H9 (cell line): ENCODE measurements at regions not wholly inside any gene's neighbourhood (a gene's known extent, or its start where the extent isn't known, plus 50 kb on each side); places are given as distances from the start of the nearest gene placed in this dataset.

ENCODE experiments used
- DNase-seq: peaks from one replicate; pipeline ENCODE4 v3.0.0-alpha.2; 2017
- H2AFZ ChIP-seq: one replicate; pipeline ENCODE4 v1.6.1; 2013; ENCODE audit warnings: mild to moderate bottlenecking, low read length, control low read depth, moderate library complexity
- H2AK5ac ChIP-seq: 2 replicates; pipeline ENCODE4 v1.6.1; 2013; ENCODE audit warnings: low read length, control low read depth, mixed read lengths; ENCODE audit not compliant: insufficient read length
- H2BK120ac ChIP-seq: one replicate; pipeline ENCODE4 v1.6.1; 2013; ENCODE audit warnings: low read depth, mild to moderate bottlenecking, low read length, control low read depth, inconsistent platforms; ENCODE audit not compliant: poor library complexity, severe bottlenecking
- H2BK12ac ChIP-seq: 2 replicates; pipeline ENCODE4 v1.6.1; 2013; ENCODE audit warnings: low read length, control low read depth, mixed read lengths, low read depth; ENCODE audit not compliant: insufficient read length
- H2BK15ac ChIP-seq: 2 replicates; pipeline ENCODE4 v1.6.1; 2013; ENCODE audit warnings: low read depth, low read length, control low read depth
- H2BK20ac ChIP-seq: one replicate; pipeline ENCODE4 v1.6.1; 2013; ENCODE audit warnings: low read depth, mild to moderate bottlenecking, low read length, control low read depth, inconsistent platforms; ENCODE audit not compliant: poor library complexity, severe bottlenecking
- H2BK5ac ChIP-seq: 2 replicates; pipeline ENCODE4 v1.6.1; 2013; ENCODE audit warnings: low read length, control low read depth, mixed read lengths; ENCODE audit not compliant: insufficient read length
- H3K14ac ChIP-seq: 2 replicates; pipeline ENCODE4 v1.6.1; 2013; ENCODE audit warnings: low read length, control low read depth; ENCODE audit not compliant: insufficient read depth
- H3K18ac ChIP-seq: 2 replicates; pipeline ENCODE4 v1.6.1; 2013; ENCODE audit warnings: low read depth, mild to moderate bottlenecking, mixed read lengths, low read length, control low read depth; ENCODE audit not compliant: insufficient read length
- H3K23ac ChIP-seq: 2 replicates; pipeline ENCODE4 v1.6.1; 2013; ENCODE audit warnings: low read length, control low read depth, mixed read lengths, low read depth; ENCODE audit not compliant: insufficient read length
- H3K23me2 ChIP-seq: 2 replicates; pipeline ENCODE4 v1.6.1; 2013; ENCODE audit warnings: low read depth, mild to moderate bottlenecking, mixed read lengths, low read length, control low read depth; ENCODE audit not compliant: insufficient read length, poor library complexity, severe bottlenecking
- H3K27ac ChIP-seq: 2 replicates; pipeline ENCODE4 v1.5.1; 2013; ENCODE audit warnings: low read length, control low read depth, mixed read lengths, low read depth; ENCODE audit not compliant: insufficient read length
- H3K27me3 ChIP-seq: 2 replicates; pipeline ENCODE4 v1.6.1; 2013; ENCODE audit warnings: low read length, control low read depth, inconsistent platforms; ENCODE audit not compliant: insufficient read depth
- H3K4ac ChIP-seq: 2 replicates; pipeline ENCODE4 v1.6.1; 2013; ENCODE audit warnings: low read depth, mild to moderate bottlenecking, control low read depth, inconsistent platforms, low read length, moderate library complexity
- H3K4me1 ChIP-seq: 2 replicates; pipeline ENCODE4 v1.6.1; 2013; ENCODE audit warnings: low read length, control low read depth, inconsistent platforms; ENCODE audit not compliant: insufficient read depth
- H3K4me2 ChIP-seq: 2 replicates; pipeline ENCODE4 v1.6.1; 2013; ENCODE audit warnings: low read length, control low read depth, mixed read lengths; ENCODE audit not compliant: insufficient read length, insufficient read depth
- H3K56ac ChIP-seq: 2 replicates; pipeline ENCODE4 v1.6.1; 2013; ENCODE audit warnings: low read depth, mild to moderate bottlenecking, mixed read lengths, low read length, control low read depth; ENCODE audit not compliant: insufficient read length
- H3K79me1 ChIP-seq: 2 replicates; pipeline ENCODE4 v1.6.1; 2013; ENCODE audit warnings: low read depth, mild to moderate bottlenecking, moderate library complexity, low read length, control low read depth, inconsistent platforms; ENCODE audit not compliant: insufficient read depth, poor library complexity, severe bottlenecking
- H3K79me2 ChIP-seq: 2 replicates; pipeline ENCODE4 v1.6.1; 2013; ENCODE audit warnings: low read length, control low read depth, inconsistent platforms; ENCODE audit not compliant: insufficient read depth
- H3K9ac ChIP-seq: 2 replicates; pipeline ENCODE4 v1.6.1; 2013; ENCODE audit warnings: low read length, control low read depth, mixed read lengths; ENCODE audit not compliant: insufficient read length; ENCODE audit errors: extremely low read depth
- H3K9me3 ChIP-seq: one replicate; pipeline ENCODE4 v1.6.1; 2013; ENCODE audit warnings: low read depth, low read length, inconsistent platforms; ENCODE audit not compliant: control insufficient read depth
- H3T11ph ChIP-seq: one replicate; pipeline ENCODE4 v1.6.1; 2013; ENCODE audit warnings: mild to moderate bottlenecking, low read length, control low read depth, inconsistent platforms
- H4K20me1 ChIP-seq: one replicate; pipeline ENCODE4 v1.6.1; 2013; ENCODE audit not compliant: control insufficient read depth, insufficient read length, insufficient read depth
- H4K5ac ChIP-seq: 2 replicates; pipeline ENCODE4 v1.6.1; 2013; ENCODE audit warnings: low read depth, mild to moderate bottlenecking, mixed read lengths, low read length, control low read depth; ENCODE audit not compliant: insufficient read length
- H4K8ac ChIP-seq: replicated peaks from 2 replicates; pipeline ENCODE4 v1.6.1; 2013; ENCODE audit warnings: low read length, control low read depth, mixed read lengths, low read depth; ENCODE audit not compliant: insufficient read length
- H4K91ac ChIP-seq: 2 replicates; pipeline ENCODE4 v1.6.1; 2013; ENCODE audit warnings: low read depth, mild to moderate bottlenecking, moderate library complexity, mixed read lengths, low read length, control low read depth; ENCODE audit not compliant: insufficient read length
- H3K27ac Mint-ChIP-seq, 3 experiments: 2 replicates in 2 of 3; 3 replicates in 1 of 3; pipeline ENCODE4 v1.8.0; 2020 to 2021; ENCODE audit warnings: mixed read lengths in 3 of 3, mild to moderate bottlenecking in 1 of 3, moderate library complexity in 1 of 3
- H3K27me3 Mint-ChIP-seq: 2 replicates; pipeline ENCODE4 v1.8.0; 2021; ENCODE audit warnings: low read depth, mild to moderate bottlenecking, moderate library complexity, mixed read lengths
- H3K36me3 Mint-ChIP-seq, 3 experiments: 2 replicates in 2 of 3; 3 replicates in 1 of 3; pipeline ENCODE4 v1.8.0; 2020 to 2021; ENCODE audit warnings: low read depth in 3 of 3, mixed read lengths in 3 of 3; ENCODE audit not compliant: insufficient read depth in 1 of 3
- H3K4me1 Mint-ChIP-seq, 2 experiments: 2 replicates each; pipeline ENCODE4 v1.8.0; 2020; ENCODE audit warnings: mixed read lengths in 2 of 2
- H3K4me3 Mint-ChIP-seq, 2 experiments: 2 replicates in 1 of 2; 3 replicates in 1 of 2; pipeline ENCODE4 v1.8.0; 2020 to 2021; ENCODE audit warnings: mild to moderate bottlenecking in 2 of 2, mixed read lengths in 2 of 2, moderate library complexity in 1 of 2
- H3K9me3 Mint-ChIP-seq, 2 experiments: 2 replicates in 1 of 2; 3 replicates in 1 of 2; pipeline ENCODE4 v1.8.0; 2020; ENCODE audit warnings: mild to moderate bottlenecking in 2 of 2, mixed read lengths in 2 of 2, moderate library complexity in 1 of 2
- WGBS: extraction: QIAGEN DNeasy Blood & Tissue Kit; methylation state at CpG from one replicate; pipeline ENCODE4 v1.1.7; 2013; ENCODE audit warnings: missing lambda C conversion rate, low lambda C conversion rate, mixed read lengths; ENCODE audit not compliant: insufficient read length; ENCODE audit errors: extremely low coverage; 5-methylcytosine and 5-hydroxymethylcytosine counted together
- TF ChIP-seq, protein P1 (sequence below): fragments of 200-600 bp; sonication (generic); conservative IDR thresholded peaks from 3 replicates; pipeline ENCODE4 v1.8.0; 2021; ENCODE audit warnings: antibody characterized with exemption, mild to moderate bottlenecking

DNA sequence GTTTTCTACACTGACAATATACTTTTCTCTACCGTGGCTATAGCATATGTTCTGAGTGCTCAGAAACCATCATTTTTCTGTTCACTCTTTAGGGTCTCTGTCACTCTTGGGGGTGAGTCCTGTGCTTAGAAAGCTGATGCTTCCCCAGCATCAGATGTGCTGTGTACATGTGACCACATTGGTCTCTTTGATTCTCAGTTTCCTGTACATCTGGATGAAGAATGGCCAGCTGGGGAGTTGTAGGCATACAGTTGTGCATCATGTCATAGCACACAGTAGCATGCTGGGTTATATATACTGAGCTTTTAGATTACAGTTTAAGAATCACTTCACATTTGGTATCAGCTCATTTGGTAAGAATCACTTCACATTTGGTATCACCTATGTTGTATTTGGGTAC is 238.6 kb upstream of the PREP start:
- TF ChIP-seq, protein P1, sequence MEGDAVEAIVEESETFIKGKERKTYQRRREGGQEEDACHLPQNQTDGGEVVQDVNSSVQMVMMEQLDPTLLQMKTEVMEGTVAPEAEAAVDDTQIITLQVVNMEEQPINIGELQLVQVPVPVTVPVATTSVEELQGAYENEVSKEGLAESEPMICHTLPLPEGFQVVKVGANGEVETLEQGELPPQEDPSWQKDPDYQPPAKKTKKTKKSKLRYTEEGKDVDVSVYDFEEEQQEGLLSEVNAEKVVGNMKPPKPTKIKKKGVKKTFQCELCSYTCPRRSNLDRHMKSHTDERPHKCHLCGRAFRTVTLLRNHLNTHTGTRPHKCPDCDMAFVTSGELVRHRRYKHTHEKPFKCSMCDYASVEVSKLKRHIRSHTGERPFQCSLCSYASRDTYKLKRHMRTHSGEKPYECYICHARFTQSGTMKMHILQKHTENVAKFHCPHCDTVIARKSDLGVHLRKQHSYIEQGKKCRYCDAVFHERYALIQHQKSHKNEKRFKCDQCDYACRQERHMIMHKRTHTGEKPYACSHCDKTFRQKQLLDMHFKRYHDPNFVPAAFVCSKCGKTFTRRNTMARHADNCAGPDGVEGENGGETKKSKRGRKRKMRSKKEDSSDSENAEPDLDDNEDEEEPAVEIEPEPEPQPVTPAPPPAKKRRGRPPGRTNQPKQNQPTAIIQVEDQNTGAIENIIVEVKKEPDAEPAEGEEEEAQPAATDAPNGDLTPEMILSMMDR, result no peak
- H3K27ac ChIP-seq, result no peak overlapping the region
- H2AK5ac ChIP-seq, result no peak overlapping the region
- H4K5ac ChIP-seq, result no peak overlapping the region
- Mint-ChIP-seq H3K4me1 (0 out of 4 replicates have a peak, but pooled peaks cover 0 to 5% of the 10 kb centered on the region in 2 experiments), H3K27ac (no peak overlapping the region; a peak in 1 of 7 replicates), H3K9me3 (no peaks in the 10 kb centered on the region), H3K27me3 (no peaks in the 10 kb centered on the region), H3K4me3 (no peak overlapping the region), H3K36me3 (no peaks in the 10 kb centered on the region)
- H3K23ac ChIP-seq, result no peak overlapping the region
- no peak overlapping the region for H4K91ac ChIP-seq
- no peak overlapping the region for H3K4ac ChIP-seq
- H2BK15ac ChIP-seq, result no peak overlapping the region
- H3K18ac ChIP-seq, result no peak overlapping the region
- H4K8ac ChIP-seq, result no peak overlapping the region
- H2AFZ ChIP-seq, result no peak overlapping the region
- H2BK12ac ChIP-seq, result no peak overlapping the region
- no peaks in the 10 kb centered on the region for H3K4me1 ChIP-seq
- WGBS, result no CpG with 5 or more reads among the region's 1 CpG
- no peaks in the 10 kb centered on the region for H3K79me1 ChIP-seq
- H2BK20ac ChIP-seq, result no peak overlapping the region
- H3K79me2 ChIP-seq, result no peaks in the 10 kb centered on the region
- H3K56ac ChIP-seq, result no peak overlapping the region
- no peaks in the 10 kb centered on the region for H4K20me1 ChIP-seq
- no peak overlapping the region for H3K9ac ChIP-seq
- no peaks in the 10 kb centered on the region for H3K23me2 ChIP-seq
- H3K4me2 ChIP-seq, result no peak overlapping the region
- H3T11ph ChIP-seq, result no peak overlapping the region
- no peak for DNase-seq
- no peak overlapping the region for H2BK5ac ChIP-seq
- no peak overlapping the region for H2BK120ac ChIP-seq
- no peak overlapping the region for H3K14ac ChIP-seq
- H3K9me3 ChIP-seq, result no peaks in the 10 kb centered on the region
- no peaks in the 10 kb centered on the region for H3K27me3 ChIP-seq
